ENCODE measurements at regions not wholly inside any gene's neighbourhood (a gene's known extent, or its start where the extent isn't known, plus 50 kb on each side); places are given as distances from the start of the nearest gene placed in this dataset.

DNA sequence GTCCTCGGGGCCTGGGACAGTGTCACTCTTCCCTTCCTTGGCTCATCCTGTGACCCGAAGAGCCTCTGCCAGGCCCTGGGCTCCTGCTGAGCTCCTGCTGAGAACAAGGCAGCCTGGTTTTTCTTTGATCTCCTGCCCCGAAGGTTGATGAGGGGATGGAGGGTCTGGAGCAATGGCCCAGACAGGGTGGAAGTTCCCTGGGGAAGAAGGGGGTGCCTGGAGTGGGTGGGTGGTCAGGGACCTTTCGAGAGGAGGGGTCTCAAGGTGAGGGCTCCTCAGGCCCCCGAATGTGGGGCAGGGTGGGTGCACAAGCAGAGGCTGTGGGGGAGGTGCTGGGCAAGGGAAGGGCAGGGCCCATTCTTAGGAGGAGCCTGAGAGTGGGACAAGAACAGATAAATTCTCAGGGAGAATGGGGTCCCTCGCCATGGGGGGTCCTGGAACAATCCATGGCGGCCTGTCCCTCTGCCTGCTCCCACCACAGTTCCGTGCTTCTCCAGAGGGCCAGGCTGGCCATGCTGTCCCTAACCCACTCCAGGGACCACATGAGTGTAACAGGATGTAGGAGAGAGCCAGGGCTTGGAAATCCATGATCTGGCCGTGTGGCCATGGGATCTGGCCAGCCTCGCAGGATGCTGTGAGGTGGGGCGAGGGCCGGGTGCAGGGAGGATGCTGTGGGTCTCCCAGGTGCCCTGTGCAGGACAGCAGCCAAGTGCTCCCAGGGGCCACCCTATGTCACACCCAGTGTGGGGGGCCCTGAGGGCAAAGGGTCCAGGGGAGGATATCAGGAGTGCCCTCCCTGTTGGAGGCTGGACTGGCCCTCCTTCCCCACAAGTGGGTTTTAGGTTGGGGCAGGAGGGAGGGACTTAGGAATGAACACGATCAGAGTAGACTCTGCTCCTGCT, 128.5 kb upstream of the LPCAT1 start:
- H3K9me3 Mint-ChIP-seq (ENCODE audit: unreplicated experiment) = no peaks in the 10 kb centered on the region
- DNase-seq (ENCODE audit: extremely low spot score, unreplicated experiment) = peak; percentile 80
- H3K27me3 Mint-ChIP-seq (ENCODE audit: unreplicated experiment) = peaks cover 33% of the 10 kb centered on the region

DNA sequence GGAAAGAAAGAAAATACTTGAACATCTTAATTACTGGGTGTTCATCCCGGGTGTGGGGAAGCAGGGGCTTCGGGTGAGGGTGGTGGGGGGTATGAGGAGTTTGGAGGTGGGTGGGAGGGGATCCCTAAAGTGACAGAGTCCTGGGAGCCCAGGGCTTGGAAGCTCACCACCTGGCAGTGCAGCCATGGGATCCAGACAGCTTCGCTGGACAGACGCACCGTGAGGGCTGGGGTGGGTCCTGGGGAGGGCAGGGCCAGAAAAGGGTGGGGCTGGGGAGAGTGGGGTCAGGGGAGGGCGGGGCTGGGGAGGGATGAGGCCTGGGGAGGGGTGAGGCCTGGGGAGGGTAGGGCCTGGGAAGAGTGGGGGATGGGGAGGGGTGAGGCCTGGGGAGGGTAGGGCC, 127.5 kb upstream of the LPCAT1 start:
- H3K27me3 Mint-ChIP-seq (ENCODE audit: unreplicated experiment) = peaks cover 28% of the 10 kb centered on the region
- no peak overlapping the region for H3K27ac Mint-ChIP-seq (ENCODE audit: unreplicated experiment)
- no peak for DNase-seq (ENCODE audit: extremely low spot score, unreplicated experiment)
- no peak for TF ChIP-seq CTCF (IDR thresholded peaks at IDR 0.05)
- no peak overlapping the region for H3K4me3 Mint-ChIP-seq (ENCODE audit: unreplicated experiment)
- no peaks in the 10 kb centered on the region for H3K36me3 Mint-ChIP-seq (ENCODE audit: unreplicated experiment)
- no peaks in the 10 kb centered on the region for H3K4me1 Mint-ChIP-seq (ENCODE audit: unreplicated experiment)
- no peaks in the 10 kb centered on the region for H3K9me3 Mint-ChIP-seq (ENCODE audit: unreplicated experiment)

More for the DNA sequence above, 128.5 kb upstream of the LPCAT1 start:
- TF ChIP-seq CTCF (IDR thresholded peaks at IDR 0.05) = no peak
- Mint-ChIP-seq H3K4me3 (ENCODE audit: unreplicated experiment) (no peak overlapping the region), H3K4me1 (ENCODE audit: unreplicated experiment) (no peaks in the 10 kb centered on the region), H3K27ac (ENCODE audit: unreplicated experiment) (no peak overlapping the region), H3K36me3 (ENCODE audit: unreplicated experiment) (no peaks in the 10 kb centered on the region)

- Mint-ChIP-seq H3K4me3 (ENCODE audit: unreplicated experiment) (no peak overlapping the region), H3K27ac (ENCODE audit: unreplicated experiment) (no peak overlapping the region), H3K27me3 (ENCODE audit: unreplicated experiment) (peaks cover 31% of the 10 kb centered on the region), H3K36me3 (ENCODE audit: unreplicated experiment) (no peaks in the 10 kb centered on the region), H3K4me1 (ENCODE audit: unreplicated experiment) (no peaks in the 10 kb centered on the region), H3K9me3 (ENCODE audit: unreplicated experiment) (no peaks in the 10 kb centered on the region)
- TF ChIP-seq CTCF (IDR thresholded peaks at IDR 0.05) = no peak
- DNase-seq (ENCODE audit: extremely low spot score, unreplicated experiment) = no peak
Measured at GRCh38 chr5:1649554-1649953, 125.8 kb upstream of the LPCAT1 start.

DNA sequence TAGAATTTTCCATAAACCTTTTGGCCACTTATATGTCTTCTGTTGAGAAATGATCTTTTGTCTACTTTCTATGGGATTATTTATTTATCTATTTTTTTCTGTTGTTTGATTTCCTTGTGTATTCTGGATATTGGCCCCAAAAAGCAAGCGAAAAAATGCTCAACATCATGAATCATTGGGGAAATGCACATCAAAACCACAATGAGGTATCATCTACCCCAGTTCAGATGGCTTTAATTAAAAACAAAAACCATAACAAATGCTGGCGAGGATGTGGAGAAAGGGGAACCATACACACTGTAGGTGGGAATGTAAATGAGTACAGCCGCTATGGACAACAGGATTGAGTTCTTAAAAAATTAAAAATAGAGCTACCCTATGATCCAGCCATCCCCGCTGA, 125.0 kb upstream of the LPCAT1 start:
- H3K36me3 Mint-ChIP-seq (ENCODE audit: unreplicated experiment) = no peaks in the 10 kb centered on the region
- no peak for DNase-seq (ENCODE audit: extremely low spot score, unreplicated experiment)
- no peak for TF ChIP-seq CTCF (IDR thresholded peaks at IDR 0.05)
- no peak overlapping the region for H3K27ac Mint-ChIP-seq (ENCODE audit: unreplicated experiment)
- no peak overlapping the region for H3K4me3 Mint-ChIP-seq (ENCODE audit: unreplicated experiment)
- H3K9me3 Mint-ChIP-seq (ENCODE audit: unreplicated experiment) = no peaks in the 10 kb centered on the region
- no peaks in the 10 kb centered on the region for H3K4me1 Mint-ChIP-seq (ENCODE audit: unreplicated experiment)
- H3K27me3 Mint-ChIP-seq (ENCODE audit: unreplicated experiment) = peaks cover 37% of the 10 kb centered on the region

DNA sequence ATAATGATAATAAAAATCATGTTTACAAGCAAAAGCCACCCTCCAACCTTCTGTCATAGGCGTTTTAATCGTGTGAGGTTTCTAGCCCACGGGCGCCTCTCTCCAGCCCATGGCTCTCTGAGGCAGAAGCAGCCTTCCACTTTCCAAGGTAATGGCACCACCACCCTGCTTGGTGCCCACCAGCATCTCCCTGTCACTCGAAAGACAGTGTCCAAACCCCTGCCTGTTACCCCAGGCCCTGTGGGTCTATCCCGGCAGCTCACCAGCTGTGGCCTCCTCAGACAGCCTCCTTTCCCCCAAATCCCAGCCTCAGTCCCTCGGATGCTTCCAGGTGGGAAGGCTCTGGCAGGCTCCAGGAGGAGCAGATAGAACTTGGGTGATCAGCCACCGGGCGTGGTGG, 123.8 kb upstream of the LPCAT1 start:
- Mint-ChIP-seq H3K27ac (ENCODE audit: unreplicated experiment) (no peak overlapping the region), H3K4me1 (ENCODE audit: unreplicated experiment) (no peaks in the 10 kb centered on the region), H3K4me3 (ENCODE audit: unreplicated experiment) (no peak overlapping the region), H3K27me3 (ENCODE audit: unreplicated experiment) (peaks cover 43% of the 10 kb centered on the region), H3K36me3 (ENCODE audit: unreplicated experiment) (no peaks in the 10 kb centered on the region), H3K9me3 (ENCODE audit: unreplicated experiment) (no peaks in the 10 kb centered on the region)
- TF ChIP-seq CTCF (IDR thresholded peaks at IDR 0.05) = no peak
- no peak for DNase-seq (ENCODE audit: extremely low spot score, unreplicated experiment)
